H9 (cell line): ENCODE measurements at regions not wholly inside any gene's neighbourhood (a gene's known extent, or its start where the extent isn't known, plus 50 kb on each side); places are given as distances from the start of the nearest gene placed in this dataset.

Experiments
- DNase-seq: peaks from one replicate; pipeline ENCODE4 v3.0.0-alpha.2; 2017
- H2AFZ ChIP-seq: one replicate; pipeline ENCODE4 v1.6.1; 2013; ENCODE audit warnings: mild to moderate bottlenecking, low read length, control low read depth, moderate library complexity
- H2AK5ac ChIP-seq: 2 replicates; pipeline ENCODE4 v1.6.1; 2013; ENCODE audit warnings: low read length, control low read depth, mixed read lengths; ENCODE audit not compliant: insufficient read length
- H2BK120ac ChIP-seq: one replicate; pipeline ENCODE4 v1.6.1; 2013; ENCODE audit warnings: low read depth, mild to moderate bottlenecking, low read length, control low read depth, inconsistent platforms; ENCODE audit not compliant: poor library complexity, severe bottlenecking
- H2BK12ac ChIP-seq: 2 replicates; pipeline ENCODE4 v1.6.1; 2013; ENCODE audit warnings: low read length, control low read depth, mixed read lengths, low read depth; ENCODE audit not compliant: insufficient read length
- H2BK15ac ChIP-seq: 2 replicates; pipeline ENCODE4 v1.6.1; 2013; ENCODE audit warnings: low read depth, low read length, control low read depth
- H2BK20ac ChIP-seq: one replicate; pipeline ENCODE4 v1.6.1; 2013; ENCODE audit warnings: low read depth, mild to moderate bottlenecking, low read length, control low read depth, inconsistent platforms; ENCODE audit not compliant: poor library complexity, severe bottlenecking
- H2BK5ac ChIP-seq: 2 replicates; pipeline ENCODE4 v1.6.1; 2013; ENCODE audit warnings: low read length, control low read depth, mixed read lengths; ENCODE audit not compliant: insufficient read length
- H3K14ac ChIP-seq: 2 replicates; pipeline ENCODE4 v1.6.1; 2013; ENCODE audit warnings: low read length, control low read depth; ENCODE audit not compliant: insufficient read depth
- H3K18ac ChIP-seq: 2 replicates; pipeline ENCODE4 v1.6.1; 2013; ENCODE audit warnings: low read depth, mild to moderate bottlenecking, mixed read lengths, low read length, control low read depth; ENCODE audit not compliant: insufficient read length
- H3K23ac ChIP-seq: 2 replicates; pipeline ENCODE4 v1.6.1; 2013; ENCODE audit warnings: low read length, control low read depth, mixed read lengths, low read depth; ENCODE audit not compliant: insufficient read length
- H3K23me2 ChIP-seq: 2 replicates; pipeline ENCODE4 v1.6.1; 2013; ENCODE audit warnings: low read depth, mild to moderate bottlenecking, mixed read lengths, low read length, control low read depth; ENCODE audit not compliant: insufficient read length, poor library complexity, severe bottlenecking
- H3K27ac ChIP-seq: 2 replicates; pipeline ENCODE4 v1.5.1; 2013; ENCODE audit warnings: low read length, control low read depth, mixed read lengths, low read depth; ENCODE audit not compliant: insufficient read length
- H3K27me3 ChIP-seq: 2 replicates; pipeline ENCODE4 v1.6.1; 2013; ENCODE audit warnings: low read length, control low read depth, inconsistent platforms; ENCODE audit not compliant: insufficient read depth
- H3K4ac ChIP-seq: 2 replicates; pipeline ENCODE4 v1.6.1; 2013; ENCODE audit warnings: low read depth, mild to moderate bottlenecking, control low read depth, inconsistent platforms, low read length, moderate library complexity
- H3K4me1 ChIP-seq: 2 replicates; pipeline ENCODE4 v1.6.1; 2013; ENCODE audit warnings: low read length, control low read depth, inconsistent platforms; ENCODE audit not compliant: insufficient read depth
- H3K4me2 ChIP-seq: 2 replicates; pipeline ENCODE4 v1.6.1; 2013; ENCODE audit warnings: low read length, control low read depth, mixed read lengths; ENCODE audit not compliant: insufficient read length, insufficient read depth
- H3K56ac ChIP-seq: 2 replicates; pipeline ENCODE4 v1.6.1; 2013; ENCODE audit warnings: low read depth, mild to moderate bottlenecking, mixed read lengths, low read length, control low read depth; ENCODE audit not compliant: insufficient read length
- H3K79me1 ChIP-seq: 2 replicates; pipeline ENCODE4 v1.6.1; 2013; ENCODE audit warnings: low read depth, mild to moderate bottlenecking, moderate library complexity, low read length, control low read depth, inconsistent platforms; ENCODE audit not compliant: insufficient read depth, poor library complexity, severe bottlenecking
- H3K79me2 ChIP-seq: 2 replicates; pipeline ENCODE4 v1.6.1; 2013; ENCODE audit warnings: low read length, control low read depth, inconsistent platforms; ENCODE audit not compliant: insufficient read depth
- H3K9ac ChIP-seq: 2 replicates; pipeline ENCODE4 v1.6.1; 2013; ENCODE audit warnings: low read length, control low read depth, mixed read lengths; ENCODE audit not compliant: insufficient read length; ENCODE audit errors: extremely low read depth
- H3K9me3 ChIP-seq: one replicate; pipeline ENCODE4 v1.6.1; 2013; ENCODE audit warnings: low read depth, low read length, inconsistent platforms; ENCODE audit not compliant: control insufficient read depth
- H3T11ph ChIP-seq: one replicate; pipeline ENCODE4 v1.6.1; 2013; ENCODE audit warnings: mild to moderate bottlenecking, low read length, control low read depth, inconsistent platforms
- H4K20me1 ChIP-seq: one replicate; pipeline ENCODE4 v1.6.1; 2013; ENCODE audit not compliant: control insufficient read depth, insufficient read length, insufficient read depth
- H4K5ac ChIP-seq: 2 replicates; pipeline ENCODE4 v1.6.1; 2013; ENCODE audit warnings: low read depth, mild to moderate bottlenecking, mixed read lengths, low read length, control low read depth; ENCODE audit not compliant: insufficient read length
- H4K8ac ChIP-seq: replicated peaks from 2 replicates; pipeline ENCODE4 v1.6.1; 2013; ENCODE audit warnings: low read length, control low read depth, mixed read lengths, low read depth; ENCODE audit not compliant: insufficient read length
- H4K91ac ChIP-seq: 2 replicates; pipeline ENCODE4 v1.6.1; 2013; ENCODE audit warnings: low read depth, mild to moderate bottlenecking, moderate library complexity, mixed read lengths, low read length, control low read depth; ENCODE audit not compliant: insufficient read length
- H3K27ac Mint-ChIP-seq, 3 experiments: 2 replicates in 2 of 3; 3 replicates in 1 of 3; pipeline ENCODE4 v1.8.0; 2020 to 2021; ENCODE audit warnings: mixed read lengths in 3 of 3, mild to moderate bottlenecking in 1 of 3, moderate library complexity in 1 of 3
- H3K27me3 Mint-ChIP-seq: 2 replicates; pipeline ENCODE4 v1.8.0; 2021; ENCODE audit warnings: low read depth, mild to moderate bottlenecking, moderate library complexity, mixed read lengths
- H3K36me3 Mint-ChIP-seq, 3 experiments: 2 replicates in 2 of 3; 3 replicates in 1 of 3; pipeline ENCODE4 v1.8.0; 2020 to 2021; ENCODE audit warnings: low read depth in 3 of 3, mixed read lengths in 3 of 3; ENCODE audit not compliant: insufficient read depth in 1 of 3
- H3K4me1 Mint-ChIP-seq, 2 experiments: 2 replicates each; pipeline ENCODE4 v1.8.0; 2020; ENCODE audit warnings: mixed read lengths in 2 of 2
- H3K4me3 Mint-ChIP-seq, 2 experiments: 2 replicates in 1 of 2; 3 replicates in 1 of 2; pipeline ENCODE4 v1.8.0; 2020 to 2021; ENCODE audit warnings: mild to moderate bottlenecking in 2 of 2, mixed read lengths in 2 of 2, moderate library complexity in 1 of 2
- H3K9me3 Mint-ChIP-seq, 2 experiments: 2 replicates in 1 of 2; 3 replicates in 1 of 2; pipeline ENCODE4 v1.8.0; 2020; ENCODE audit warnings: mild to moderate bottlenecking in 2 of 2, mixed read lengths in 2 of 2, moderate library complexity in 1 of 2
- WGBS: extraction: QIAGEN DNeasy Blood & Tissue Kit; methylation state at CpG from one replicate; pipeline ENCODE4 v1.1.7; 2013; ENCODE audit warnings: missing lambda C conversion rate, low lambda C conversion rate, mixed read lengths; ENCODE audit not compliant: insufficient read length; ENCODE audit errors: extremely low coverage; 5-methylcytosine and 5-hydroxymethylcytosine counted together
- TF ChIP-seq, protein P1 (sequence below): fragments of 200-600 bp; sonication (generic); conservative IDR thresholded peaks from 3 replicates; pipeline ENCODE4 v1.8.0; 2021; ENCODE audit warnings: antibody characterized with exemption, mild to moderate bottlenecking

GRCh38 chr6:142624978-142625715 is 319.8 kb downstream of the HIVEP2 start:
- no peaks in the 10 kb centered on the region for H3K27me3 Mint-ChIP-seq
- H4K91ac ChIP-seq = no peak overlapping the region
- no peak overlapping the region for H2AK5ac ChIP-seq
- no peak overlapping the region for H3K4me2 ChIP-seq
- no peak overlapping the region for H2BK12ac ChIP-seq
- H3K9me3 ChIP-seq = no peaks in the 10 kb centered on the region
- no peak overlapping the region for H3K56ac ChIP-seq
- H3K4me1 ChIP-seq = no peaks in the 10 kb centered on the region; the same call in 1 of the 2 replicates
- H3K79me1 ChIP-seq = no peaks in the 10 kb centered on the region
- no peak overlapping the region for H2BK5ac ChIP-seq
- H3K27ac Mint-ChIP-seq = no peak overlapping the region
- no peak overlapping the region for H3K4me3 Mint-ChIP-seq
- H2BK20ac ChIP-seq = no peak overlapping the region
- no peak overlapping the region for H3K4ac ChIP-seq
- H4K8ac ChIP-seq = no peak overlapping the region
- H3K18ac ChIP-seq = no peak overlapping the region
- no peaks in the 10 kb centered on the region for H3K9me3 Mint-ChIP-seq
- H3K36me3 Mint-ChIP-seq = no peaks in the 10 kb centered on the region
- no peaks in the 10 kb centered on the region for H3K79me2 ChIP-seq
- no peak overlapping the region for H3K14ac ChIP-seq
- no peak overlapping the region for H2BK15ac ChIP-seq
- no peak overlapping the region for H2BK120ac ChIP-seq
- no peak overlapping the region for H3K27ac ChIP-seq
- no peak for DNase-seq
- no peak overlapping the region for H4K5ac ChIP-seq
- no peak overlapping the region for H3K23ac ChIP-seq
- H3K27me3 ChIP-seq = no peaks in the 10 kb centered on the region
- no CpG with 5 or more reads among the region's 2 CpGs for WGBS
- peaks cover 3 to 5% of the 10 kb centered on the region in 2 experiments; a peak in 3 of 4 replicates for H3K4me1 Mint-ChIP-seq
- TF ChIP-seq, protein P1, sequence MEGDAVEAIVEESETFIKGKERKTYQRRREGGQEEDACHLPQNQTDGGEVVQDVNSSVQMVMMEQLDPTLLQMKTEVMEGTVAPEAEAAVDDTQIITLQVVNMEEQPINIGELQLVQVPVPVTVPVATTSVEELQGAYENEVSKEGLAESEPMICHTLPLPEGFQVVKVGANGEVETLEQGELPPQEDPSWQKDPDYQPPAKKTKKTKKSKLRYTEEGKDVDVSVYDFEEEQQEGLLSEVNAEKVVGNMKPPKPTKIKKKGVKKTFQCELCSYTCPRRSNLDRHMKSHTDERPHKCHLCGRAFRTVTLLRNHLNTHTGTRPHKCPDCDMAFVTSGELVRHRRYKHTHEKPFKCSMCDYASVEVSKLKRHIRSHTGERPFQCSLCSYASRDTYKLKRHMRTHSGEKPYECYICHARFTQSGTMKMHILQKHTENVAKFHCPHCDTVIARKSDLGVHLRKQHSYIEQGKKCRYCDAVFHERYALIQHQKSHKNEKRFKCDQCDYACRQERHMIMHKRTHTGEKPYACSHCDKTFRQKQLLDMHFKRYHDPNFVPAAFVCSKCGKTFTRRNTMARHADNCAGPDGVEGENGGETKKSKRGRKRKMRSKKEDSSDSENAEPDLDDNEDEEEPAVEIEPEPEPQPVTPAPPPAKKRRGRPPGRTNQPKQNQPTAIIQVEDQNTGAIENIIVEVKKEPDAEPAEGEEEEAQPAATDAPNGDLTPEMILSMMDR = no peak
- H2AFZ ChIP-seq = no peak overlapping the region
- H3K9ac ChIP-seq = no peak overlapping the region
- H3K23me2 ChIP-seq = no peaks in the 10 kb centered on the region
- H4K20me1 ChIP-seq = no peaks in the 10 kb centered on the region
- no peak overlapping the region for H3T11ph ChIP-seq
